ENCODE measurements at regions not wholly inside any gene's neighbourhood (a gene's known extent, or its start where the extent isn't known, plus 50 kb on each side); places are given as distances from the start of the nearest gene placed in this dataset.
"Not testable (repeated sequence)": the region's sequence is repeated elsewhere in the genome, so short reads cannot be mapped to it uniquely, and the experiment has no call there.

DNA sequence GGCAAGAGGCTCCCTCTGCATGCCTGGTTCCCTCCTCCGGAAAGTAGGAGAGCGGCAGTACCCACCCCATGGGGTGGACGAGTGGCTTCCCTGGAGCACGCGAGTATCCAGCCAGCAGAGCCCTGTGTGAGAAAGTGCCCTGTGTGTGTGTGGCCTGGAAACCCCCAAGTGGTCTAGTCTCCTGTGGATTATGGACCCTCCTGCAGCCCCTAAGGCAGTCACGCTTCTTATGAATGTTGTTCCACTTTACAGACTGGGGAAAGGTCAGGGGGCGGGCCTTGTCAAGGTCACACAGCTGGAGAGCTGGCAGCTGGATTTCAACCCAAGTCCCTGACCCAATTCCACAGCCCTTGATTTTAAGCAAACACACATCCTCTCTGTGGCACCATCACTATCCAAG, 252.5 kb upstream of the SULF2 start:
- H3K27ac ChIP-seq (ENCODE audit: extremely low read length, insufficient read depth, low read length); DNase-seq (ENCODE audit: low spot score); FAIRE-seq; CTCF ChIA-PET (ENCODE audit: low intra/inter-chr PET ratio, low total read pairs); H3K4me2 ChIP-seq (ENCODE audit: low read depth, low read length); H3K4me3 ChIP-seq (replicated peaks in 1 of 3; ENCODE audit: insufficient read depth in 1 of 3, low read depth in 2 of 3, low read length in 3 of 3); intact Hi-C loops (cut with micrococcal nuclease; ENCODE audit: unreplicated experiment); H3K9ac ChIP-seq (ENCODE audit: insufficient read depth, low read depth, low read length); H3K79me2 ChIP-seq (ENCODE audit: insufficient read depth, low read length); in situ Hi-C loops (cut with HindIII; ENCODE audit: extremely low pct_ligation_motif_present, low pct_unique_long_range_greater_than_20kb); BruUV-seq (replicated peaks); H2AFZ ChIP-seq (ENCODE audit: low read length); H3K36me3 ChIP-seq (replicated peaks in 1 of 2; ENCODE audit: control insufficient read depth in 1 of 2, insufficient read depth in 2 of 2, low read length in 2 of 2); POLR2A ChIA-PET; H4K20me1 ChIP-seq (ENCODE audit: insufficient read depth, low read length); H3K9me3 ChIP-seq (ENCODE audit: low read length): not testable (repeated sequence)
- ATAC-seq: peak; percentile 47
- peaks cover 0 to 14% of the 10 kb centered on the region in 2 experiments; a peak in 1 of 5 replicates for H3K27me3 ChIP-seq (ENCODE audit: control insufficient read depth in 1 of 2, insufficient read depth in 2 of 2, low read length in 2 of 2)
- TF ChIP-seq SALL1 (CRISPR knock-in tag; IDR thresholded peaks at IDR 0.05): peak; percentile 41; the same call in 1 of the 2 replicates
- 0 out of 2 replicates have a peak, but pooled peaks have one; percentile 18 for TF ChIP-seq MTA1 (CRISPR knock-in tag; IDR thresholded peaks at IDR 0.05; ENCODE audit: borderline replicate concordance)
- 0 out of 2 replicates have a peak, but pooled peaks have one; percentile 55 for TF ChIP-seq ESRRA (CRISPR knock-in tag; IDR thresholded peaks at IDR 0.05; ENCODE audit: low read depth)
- 0 out of 2 replicates have a peak, but pooled peaks have one; percentile 25 for TF ChIP-seq PITX1 (CRISPR knock-in tag; IDR thresholded peaks at IDR 0.05)
- 54% methylated on average over 7 of the region's 7 CpGs for WGBS (ENCODE audit: low lambda C conversion rate)
- peaks cover 11% of the 10 kb centered on the region for H3K4me1 ChIP-seq (ENCODE audit: insufficient read depth, low read length)

GRCh38 chr20:48035961-48036731, 250.9 kb upstream of the SULF2 start:
- in situ Hi-C loops (cut with HindIII; ENCODE audit: extremely low pct_ligation_motif_present, low pct_unique_long_range_greater_than_20kb): no loop called here
- Histone ChIP-seq H3K27ac (ENCODE audit: extremely low read length, insufficient read depth, low read length) (no peak overlapping the region), H3K79me2 (ENCODE audit: insufficient read depth, low read length) (no peaks in the 10 kb centered on the region), H3K4me1 (ENCODE audit: insufficient read depth, low read length) (peaks cover 11% of the 10 kb centered on the region), H3K9ac (ENCODE audit: insufficient read depth, low read depth, low read length) (no peak overlapping the region), H2AFZ (ENCODE audit: low read length) (no peak overlapping the region), H3K4me3 (replicated peaks in 1 of 3; ENCODE audit: insufficient read depth in 1 of 3, low read depth in 2 of 3, low read length in 3 of 3) (no peak overlapping the region), H4K20me1 (ENCODE audit: insufficient read depth, low read length) (no peaks in the 10 kb centered on the region), H3K36me3 (replicated peaks in 1 of 2; ENCODE audit: control insufficient read depth in 1 of 2, insufficient read depth in 2 of 2, low read length in 2 of 2) (no peaks in the 10 kb centered on the region), H3K27me3 (ENCODE audit: control insufficient read depth in 1 of 2, insufficient read depth in 2 of 2, low read length in 2 of 2) (peaks cover 0 to 3% of the 10 kb centered on the region in 2 experiments; a peak in 1 of 5 replicates), H3K9me3 (ENCODE audit: low read length) (no peaks in the 10 kb centered on the region), H3K4me2 (ENCODE audit: low read depth, low read length) (no peak overlapping the region)
- no TSS peak for BruUV-seq (replicated peaks)
- ATAC-seq (no peak), FAIRE-seq (no peak), DNase-seq (ENCODE audit: low spot score) (no peak)
- ChIA-PET CTCF (ENCODE audit: low intra/inter-chr PET ratio, low total read pairs) (no interaction called here), POLR2A (no interaction called here)
- intact Hi-C loops (cut with micrococcal nuclease; ENCODE audit: unreplicated experiment): no loop called here
- 28% methylated on average over 4 of the region's 4 CpGs for WGBS (ENCODE audit: low lambda C conversion rate)
- no peak for TF ChIP-seq ZBTB37 (CRISPR knock-in tag; IDR thresholded peaks at IDR 0.05)
- TF ChIP-seq ZBTB7B (CRISPR knock-in tag; IDR thresholded peaks at IDR 0.05): no peak
- TF ChIP-seq ZNF501 (CRISPR knock-in tag; IDR thresholded peaks at IDR 0.05): no peak
- TF ChIP-seq NFKBIZ (CRISPR knock-in tag; IDR thresholded peaks at IDR 0.05): no peak
- TF ChIP-seq ETV5 (CRISPR knock-in tag; IDR thresholded peaks at IDR 0.05; ENCODE audit: borderline replicate concordance): no peak
- peak; percentile 56; the same call in 1 of the 2 replicates for TF ChIP-seq RARA (CRISPR knock-in tag; IDR thresholded peaks at IDR 0.05)
- no peak for TF ChIP-seq ZNF549 (CRISPR knock-in tag; IDR thresholded peaks at IDR 0.05)
- TF ChIP-seq HNF1B (CRISPR knock-in tag; IDR thresholded peaks at IDR 0.05): no peak
- no peak for TF ChIP-seq ZSCAN22 (CRISPR knock-in tag; IDR thresholded peaks at IDR 0.05)
- TF ChIP-seq SP140L (CRISPR knock-in tag; IDR thresholded peaks at IDR 0.05; ENCODE audit: borderline replicate concordance): no peak
- no peak for TF ChIP-seq CCAR2 (optimal IDR thresholded peaks at IDR 0.05; ENCODE audit: low read depth, low read length)
- peak; percentile 96 for TF ChIP-seq ZNF768 (CRISPR knock-in tag; IDR thresholded peaks at IDR 0.05)
- no peak for TF ChIP-seq ZNF816 (CRISPR knock-in tag; IDR thresholded peaks at IDR 0.05; ENCODE audit: borderline replicate concordance)
